Thyroid gland (tissue), 4 donors: ENCODE measurements at regions not wholly inside any gene's neighbourhood (a gene's known extent, or its start where the extent isn't known, plus 50 kb on each side); places are given as distances from the start of the nearest gene placed in this dataset.

Experiments used
- DNase-seq, 2 donors: peaks; one replicate each; pipeline ENCODE4 v3.0.0-alpha.2; 2019
- H3K27ac ChIP-seq, 3 donors: fragments of 200-600 bp; sonication (generic); 1 replicate in 2 of 3; 2 replicates in 1 of 3; pipeline ENCODE4 v1.5.1; 2016 to 2019; ENCODE audit warnings: mild to moderate bottlenecking in 1 of 3, moderate library complexity in 1 of 3
- H3K27me3 ChIP-seq: fragments of 200-600 bp; sonication (generic); one replicate; pipeline ENCODE4 v1.5.1; 2019
- H3K36me3 ChIP-seq, 2 donors: fragments of 200-600 bp; sonication (generic); one replicate each; pipeline ENCODE4 v1.5.1; 2016 to 2019
- H3K4me1 ChIP-seq, 2 donors: fragments of 200-600 bp; sonication (generic); one replicate each; pipeline ENCODE4 v1.5.1; 2017 to 2019
- H3K4me3 ChIP-seq, 3 donors: fragments of 200-600 bp; sonication (generic); replicated peaks in 1 of 3; 1 replicate in 2 of 3; 2 replicates in 1 of 3; pipeline ENCODE4 v1.5.1; 2016; ENCODE audit warnings: mild to moderate bottlenecking in 1 of 3
- H3K9me3 ChIP-seq: fragments of 200-600 bp; sonication (generic); one replicate; pipeline ENCODE4 v1.5.1; 2017
- POLR2A ChIP-seq, 2 donors: fragments of 450-650 bp; IDR thresholded peaks; one replicate each; pipeline ENCODE4 v1.6.1; 2017; ENCODE audit warnings: antibody characterized with exemption in 2 of 2, mild to moderate bottlenecking in 2 of 2, moderate library complexity in 1 of 2
- WGBS, 2 donors: methylation state at CpG; one replicate each; pipeline ENCODE4 v1.1.5; 2017; 5-methylcytosine and 5-hydroxymethylcytosine counted together
- intact Hi-C: fragments of 100-400 bp; cut with DNase I; formaldehyde crosslinking; loops from one replicate; pipeline ENCODE4 v1.15.1; 2023
- TF ChIP-seq, protein P1 (sequence below), 6 experiments: fragments of 200-600 bp in 3 of 6; fragments of 450-650 bp in 3 of 6; sonication (generic) in 3 of 6; IDR thresholded peaks; one replicate each; pipeline ENCODE4 v1.5.1; 2016 to 2019; ENCODE audit warnings: antibody characterized with exemption in 6 of 6, mild to moderate bottlenecking in 2 of 6, inconsistent platforms in 1 of 6, moderate library complexity in 1 of 6

DNA sequence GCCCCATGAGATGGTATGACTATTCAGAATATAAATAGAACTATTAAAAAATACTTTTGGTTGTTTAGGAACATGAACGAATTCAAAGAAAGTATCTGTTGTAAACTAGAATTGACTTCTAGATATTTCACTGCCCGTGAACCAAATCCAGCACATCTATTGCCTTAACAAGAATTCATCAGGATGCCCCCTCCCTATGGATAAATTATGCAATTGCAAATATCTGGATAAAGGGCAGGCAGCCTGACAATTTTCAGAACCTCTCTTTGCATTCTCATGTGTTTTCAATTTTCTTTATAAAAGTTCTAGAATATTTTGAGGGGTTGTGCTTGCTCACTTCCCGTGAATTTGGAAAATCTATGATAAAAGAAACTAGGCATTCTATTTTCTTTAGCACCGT lies 822.1 kb upstream of the SORCS1 start:
- WGBS, 2 donors, result 71 to 72% methylated on average over 4 of the region's 4 CpGs
- Histone ChIP-seq H3K27me3 (no peaks in the 10 kb centered on the region), H3K4me3 (no peak overlapping the region), H3K36me3 (no peaks in the 10 kb centered on the region), H3K4me1 (no peaks in the 10 kb centered on the region), H3K27ac (no peak overlapping the region), H3K9me3 (no peaks in the 10 kb centered on the region)
- no peak for DNase-seq
- intact Hi-C loops, result no loop called here
- TF ChIP-seq, protein P1, sequence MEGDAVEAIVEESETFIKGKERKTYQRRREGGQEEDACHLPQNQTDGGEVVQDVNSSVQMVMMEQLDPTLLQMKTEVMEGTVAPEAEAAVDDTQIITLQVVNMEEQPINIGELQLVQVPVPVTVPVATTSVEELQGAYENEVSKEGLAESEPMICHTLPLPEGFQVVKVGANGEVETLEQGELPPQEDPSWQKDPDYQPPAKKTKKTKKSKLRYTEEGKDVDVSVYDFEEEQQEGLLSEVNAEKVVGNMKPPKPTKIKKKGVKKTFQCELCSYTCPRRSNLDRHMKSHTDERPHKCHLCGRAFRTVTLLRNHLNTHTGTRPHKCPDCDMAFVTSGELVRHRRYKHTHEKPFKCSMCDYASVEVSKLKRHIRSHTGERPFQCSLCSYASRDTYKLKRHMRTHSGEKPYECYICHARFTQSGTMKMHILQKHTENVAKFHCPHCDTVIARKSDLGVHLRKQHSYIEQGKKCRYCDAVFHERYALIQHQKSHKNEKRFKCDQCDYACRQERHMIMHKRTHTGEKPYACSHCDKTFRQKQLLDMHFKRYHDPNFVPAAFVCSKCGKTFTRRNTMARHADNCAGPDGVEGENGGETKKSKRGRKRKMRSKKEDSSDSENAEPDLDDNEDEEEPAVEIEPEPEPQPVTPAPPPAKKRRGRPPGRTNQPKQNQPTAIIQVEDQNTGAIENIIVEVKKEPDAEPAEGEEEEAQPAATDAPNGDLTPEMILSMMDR (IDR thresholded peaks at IDR 0.05), result no peak
- TF ChIP-seq POLR2A (IDR thresholded peaks at IDR 0.05), result no peak

DNA sequence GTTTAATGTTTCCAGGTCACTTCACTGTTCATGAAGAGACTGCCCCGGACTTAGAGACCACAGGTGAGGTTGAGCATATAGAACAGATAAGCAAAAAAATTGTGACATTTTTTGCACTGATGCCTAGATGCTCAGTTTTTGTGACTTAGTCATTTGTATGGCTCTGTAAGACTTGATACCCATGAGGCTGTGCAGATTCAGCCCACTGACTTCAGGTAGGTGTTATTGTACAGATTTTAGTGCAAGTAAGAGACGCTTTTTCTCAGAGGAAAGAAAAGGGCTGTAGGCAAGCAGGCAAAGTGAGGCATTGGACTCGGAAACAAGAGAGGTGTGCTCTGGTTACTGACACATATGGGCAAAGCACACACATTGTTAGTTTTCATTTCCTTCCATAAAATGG lies 820.1 kb upstream of the SORCS1 start:
- DNase-seq, result no peak
- Histone ChIP-seq H3K27ac (no peak overlapping the region), H3K27me3 (no peaks in the 10 kb centered on the region), H3K4me1 (no peaks in the 10 kb centered on the region), H3K9me3 (no peaks in the 10 kb centered on the region), H3K4me3 (no peak overlapping the region), H3K36me3 (no peaks in the 10 kb centered on the region)
- intact Hi-C loops, result no loop called here
- TF ChIP-seq, protein P1 (IDR thresholded peaks at IDR 0.05), result no peak
- no peak for TF ChIP-seq POLR2A (IDR thresholded peaks at IDR 0.05)
- WGBS, 2 donors, result 91 to 95% methylated on average over 3 of the region's 3 CpGs

DNA sequence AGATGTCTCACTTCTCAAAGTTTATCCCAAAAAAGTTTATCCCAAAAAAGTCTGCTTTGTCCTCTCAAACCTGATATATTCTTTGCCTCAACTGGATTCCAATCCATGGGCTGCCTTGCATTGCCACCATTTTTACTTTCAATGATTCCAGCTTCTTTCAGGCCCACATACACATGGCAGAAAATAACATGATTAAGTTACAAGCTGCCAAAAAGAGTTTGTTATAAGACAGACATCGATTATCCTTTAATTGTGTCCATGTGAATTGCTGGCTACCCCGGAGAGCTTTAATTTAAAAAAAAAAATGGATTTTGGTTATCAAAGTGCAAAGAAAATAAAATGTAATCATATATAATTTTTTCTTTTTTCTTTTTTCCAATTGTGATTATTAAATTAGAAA lies 819.6 kb upstream of the SORCS1 start:
- TF ChIP-seq, protein P1 (IDR thresholded peaks at IDR 0.05), result no peak
- TF ChIP-seq POLR2A (IDR thresholded peaks at IDR 0.05), result no peak
- no peaks in the 10 kb centered on the region for H3K9me3 ChIP-seq
- no peak for DNase-seq
- H3K36me3 ChIP-seq, result no peaks in the 10 kb centered on the region
- H3K27ac ChIP-seq, result no peak overlapping the region
- intact Hi-C loops, result no loop called here
- no peak overlapping the region for H3K4me3 ChIP-seq
- H3K4me1 ChIP-seq, result no peaks in the 10 kb centered on the region
- 79 to 86% methylated on average over 2 of the region's 2 CpGs for WGBS, 2 donors
- H3K27me3 ChIP-seq, result no peaks in the 10 kb centered on the region

DNA sequence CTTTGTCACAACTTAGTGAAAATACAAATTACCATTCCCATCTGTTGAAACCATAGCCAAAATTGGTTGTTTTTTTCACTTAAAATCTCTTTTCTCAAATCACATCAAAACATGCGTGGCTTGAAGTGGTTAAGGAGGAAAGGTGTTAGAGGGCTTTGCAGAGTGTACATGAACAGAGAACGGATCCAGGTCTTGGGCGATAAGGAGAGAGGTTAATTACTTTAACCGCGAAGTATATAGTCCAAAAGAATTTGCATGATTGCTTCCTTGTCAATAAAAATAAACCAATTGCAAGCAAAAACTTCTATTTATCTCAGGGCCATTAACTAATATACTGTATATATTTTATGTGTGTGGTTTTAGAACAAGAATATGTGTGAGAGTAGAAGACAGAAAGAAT lies 813.9 kb upstream of the SORCS1 start:
- intact Hi-C loops, result no loop called here
- WGBS, 2 donors, result 90 to 95% methylated on average over 5 of the region's 5 CpGs
- H3K27ac ChIP-seq, result no peak overlapping the region
- no peak overlapping the region for H3K4me3 ChIP-seq
- no peaks in the 10 kb centered on the region for H3K27me3 ChIP-seq
- no peaks in the 10 kb centered on the region for H3K4me1 ChIP-seq
- no peaks in the 10 kb centered on the region for H3K36me3 ChIP-seq
- DNase-seq, result no peak
- H3K9me3 ChIP-seq, result no peaks in the 10 kb centered on the region
- no peak for TF ChIP-seq POLR2A (IDR thresholded peaks at IDR 0.05)
- TF ChIP-seq, protein P1 (IDR thresholded peaks at IDR 0.05), result no peak

DNA sequence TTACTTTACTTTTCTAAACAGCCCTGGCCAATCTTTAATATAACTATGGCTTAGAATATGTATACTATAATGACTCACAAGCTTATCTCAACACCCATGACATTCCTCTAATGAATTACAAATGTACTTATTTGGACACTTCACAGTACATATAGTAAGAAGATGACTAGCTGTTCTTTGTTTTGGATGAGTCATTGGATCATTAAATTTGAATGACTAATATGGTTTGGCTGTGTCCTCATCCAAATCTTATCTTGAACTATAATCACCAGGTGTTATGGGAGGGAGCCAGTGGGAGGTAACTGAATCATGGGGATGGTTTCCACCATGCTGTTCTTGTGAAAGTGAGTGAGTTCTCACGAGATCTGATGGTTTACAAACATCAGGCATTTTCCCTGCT lies 807.5 kb upstream of the SORCS1 start:
- TF ChIP-seq, protein P1 (IDR thresholded peaks at IDR 0.05), result no peak
- TF ChIP-seq POLR2A (IDR thresholded peaks at IDR 0.05), result no peak
- no peak for DNase-seq
- H3K27ac ChIP-seq, result no peak overlapping the region
- no peaks in the 10 kb centered on the region for H3K4me1 ChIP-seq
- WGBS, 2 donors, result 75 to 86% methylated on average over 1 of the region's 1 CpG
- no peaks in the 10 kb centered on the region for H3K9me3 ChIP-seq
- no peaks in the 10 kb centered on the region for H3K36me3 ChIP-seq
- H3K4me3 ChIP-seq, result no peak overlapping the region
- H3K27me3 ChIP-seq, result no peaks in the 10 kb centered on the region
- intact Hi-C loops, result no loop called here
